ENCODE measurements at regions not wholly inside any gene's neighbourhood (a gene's known extent, or its start where the extent isn't known, plus 50 kb on each side); places are given as distances from the start of the nearest gene placed in this dataset.

GRCh38 chr2:66781804-66782203 is 346.9 kb downstream of the MEIS1 start:
- dilution Hi-C loops (cut with HindIII; ENCODE audit: low sequenced_read_pairs, unreplicated experiment) (no loop called here), in situ Hi-C loops (cut with MboI; ENCODE audit: low sequenced_read_pairs) (no loop called here), intact Hi-C loops (cut with micrococcal nuclease) (no loop called here)
- ATAC-seq (ENCODE audit: low read depth) = no peak
- no peaks in the 10 kb centered on the region for H3K4me1 ChIP-seq (ENCODE audit: control insufficient read depth, insufficient read depth, low read length)
- H3K9me1 ChIP-seq (ENCODE audit: insufficient read depth, low read length) = no peaks in the 10 kb centered on the region
- H3K56ac ChIP-seq (ENCODE audit: extremely low read depth, insufficient read depth, low read length) = no peak overlapping the region
- H3K27me3 ChIP-seq (ENCODE audit: control insufficient read depth, insufficient read depth, low read length) = no peaks in the 10 kb centered on the region
- ChIA-PET POLR2A (ENCODE audit: unreplicated experiment) (no interaction called here), CTCF (no interaction called here)
- no peak overlapping the region for H2AFZ ChIP-seq (replicated peaks; ENCODE audit: low read length, poor library complexity)
- no peak overlapping the region for H3K4me2 ChIP-seq (ENCODE audit: low read depth, low read length)
- no peak overlapping the region for H3K23ac ChIP-seq (ENCODE audit: low read depth, low read length)
- no peak for DNase-seq
- no peaks in the 10 kb centered on the region for H3K79me1 ChIP-seq (ENCODE audit: low read depth in 1 of 2, low read length in 2 of 2)
- no peak overlapping the region for H2BK15ac ChIP-seq (ENCODE audit: low read depth, low read length)
- H4K8ac ChIP-seq (ENCODE audit: low read depth in 2 of 2, low read length in 2 of 2) = no peak overlapping the region
- no peak overlapping the region for H2AK5ac ChIP-seq (ENCODE audit: low read depth, low read length)
- no TSS peak for BruUV-seq (replicated peaks)
- no peak overlapping the region for H3K4me3 ChIP-seq (ENCODE audit: insufficient read depth, low read depth, low read length)
- H3K9me3 ChIP-seq (ENCODE audit: control insufficient read depth, insufficient read depth, low read length) = no peaks in the 10 kb centered on the region
- TF ChIP-seq MAZ (IDR thresholded peaks at IDR 0.05; ENCODE audit: borderline replicate concordance, low read depth, low read length) = no peak
- no peak for TF ChIP-seq FOS (IDR thresholded peaks at IDR 0.05; ENCODE audit: low read depth, low read length)
- no peak for TF ChIP-seq MAFK (IDR thresholded peaks at IDR 0.05; ENCODE audit: low read depth, low read length)
- no peak for TF ChIP-seq MXI1 (IDR thresholded peaks at IDR 0.05; ENCODE audit: borderline replicate concordance, low read depth, low read length)
- no peak for TF ChIP-seq ELK1 (IDR thresholded peaks at IDR 0.05; ENCODE audit: borderline replicate concordance, low read depth, low read length)
- no peak for TF ChIP-seq CTCF (conservative IDR thresholded peaks at IDR 0.05; ENCODE audit: low read depth, low read length)
- no peak for TF ChIP-seq BHLHE40 (IDR thresholded peaks at IDR 0.05; ENCODE audit: low read depth, low read length)
- no peak for TF ChIP-seq CEBPB (IDR thresholded peaks at IDR 0.05; ENCODE audit: low read depth, low read length)
- no peak for TF ChIP-seq RAD21 (IDR thresholded peaks at IDR 0.05; ENCODE audit: low read length)
- no peak for TF ChIP-seq CHD1 (IDR thresholded peaks at IDR 0.05; ENCODE audit: low read depth, low read length)
- no peak for TF ChIP-seq RCOR1 (IDR thresholded peaks at IDR 0.05; ENCODE audit: insufficient replicate concordance, low read length)
- no peak for TF ChIP-seq NFE2L2 (IDR thresholded peaks at IDR 0.05; ENCODE audit: low read depth, low read length)
- TF ChIP-seq USF2 (IDR thresholded peaks at IDR 0.05; ENCODE audit: low read depth, low read length) = no peak
- TF ChIP-seq RFX5 (IDR thresholded peaks at IDR 0.05; ENCODE audit: low read depth, low read length) = no peak
- TF ChIP-seq POLR2A (IDR thresholded peaks at IDR 0.05; ENCODE audit: low read depth, low read length) = no peak
- no peak for TF ChIP-seq SMC3 (IDR thresholded peaks at IDR 0.05; ENCODE audit: low read depth, low read length)
- no peak overlapping the region for H2AK9ac ChIP-seq (replicated peaks; ENCODE audit: low read depth, low read length, poor library complexity)
- no peak overlapping the region for H3K27ac ChIP-seq (ENCODE audit: insufficient read depth, low read length)
- H3K18ac ChIP-seq (ENCODE audit: low read depth, low read length) = no peak overlapping the region
- no peak overlapping the region for H4K91ac ChIP-seq (ENCODE audit: insufficient read depth, low read depth, low read length)
- no peak overlapping the region for H3K14ac ChIP-seq (replicated peaks; ENCODE audit: low read depth, low read length)
- H2BK120ac ChIP-seq (ENCODE audit: low read depth, low read length) = no peak overlapping the region
- no peaks in the 10 kb centered on the region for H4K20me1 ChIP-seq (ENCODE audit: insufficient read depth, low read length)
- no peak overlapping the region for H3K4ac ChIP-seq (ENCODE audit: low read depth, low read length)
- 88% methylated on average over 2 of the region's 4 CpGs; no CpG with 5 or more reads in 1 of the 2 experiments for WGBS, 2 experiments (ENCODE audit: extremely low coverage in 2 of 2, insufficient read length in 1 of 2)
- H2BK20ac ChIP-seq (ENCODE audit: low read depth, low read length) = no peak overlapping the region
- H3K9ac ChIP-seq (ENCODE audit: low read depth, low read length) = no peak overlapping the region
- no peaks in the 10 kb centered on the region for H3K36me3 ChIP-seq (ENCODE audit: control insufficient read depth, insufficient read depth, low read length)
- H4K5ac ChIP-seq (ENCODE audit: low read depth, low read length) = no peak overlapping the region
- H2BK5ac ChIP-seq (ENCODE audit: low read depth, low read length, poor library complexity, severe bottlenecking) = no peak overlapping the region

All from IMR-90 (cell line).